WERI-Rb-1 (cell line): ENCODE measurements at regions not wholly inside any gene's neighbourhood (a gene's known extent, or its start where the extent isn't known, plus 50 kb on each side); places are given as distances from the start of the nearest gene placed in this dataset.

Source experiments
- DNase-seq: peaks from one replicate; pipeline ENCODE4 v3.0.0-alpha.2; 2020
- H3K27ac ChIP-seq: fragments of 250-450 bp; sonication (Bioruptor Pico); 2 replicates; pipeline ENCODE4 v1.5.1; 2020; ENCODE audit warnings: mild to moderate bottlenecking, moderate library complexity
- H3K27me3 ChIP-seq: fragments of 250-450 bp; sonication (Bioruptor Pico); 2 replicates; pipeline ENCODE4 v1.5.1; 2021; ENCODE audit warnings: mild to moderate bottlenecking, low read depth, moderate library complexity; ENCODE audit not compliant: insufficient read depth, severe bottlenecking
- H3K36me3 ChIP-seq: fragments of 250-450 bp; sonication (Bioruptor Pico); 2 replicates; pipeline ENCODE4 v1.5.1; 2020; ENCODE audit warnings: mild to moderate bottlenecking, moderate library complexity
- H3K4me3 ChIP-seq: 2 replicates; pipeline ENCODE4 v1.5.1; 2011; ENCODE audit warnings: low read depth, mild to moderate bottlenecking, control low read depth, low read length
- H3K9me3 ChIP-seq: fragments of 250-450 bp; sonication (Bioruptor Pico); 2 replicates; pipeline ENCODE4 v1.5.1; 2021; ENCODE audit warnings: mild to moderate bottlenecking, moderate library complexity; ENCODE audit not compliant: severe bottlenecking
- CTCF ChIP-seq: IDR thresholded peaks from 2 replicates; pipeline ENCODE4 v1.5.1; 2011; ENCODE audit warnings: low read depth, mild to moderate bottlenecking, control low read depth, inconsistent platforms, low read length

- peaks cover 16% of the 10 kb centered on the region for H3K9me3 ChIP-seq
- no peak overlapping the region for H3K4me3 ChIP-seq
- no peak overlapping the region for H3K27ac ChIP-seq
- no peak for DNase-seq
- H3K27me3 ChIP-seq = no peaks in the 10 kb centered on the region
- no peaks in the 10 kb centered on the region for H3K36me3 ChIP-seq
- TF ChIP-seq CTCF = no peak
These were observed 67.5 kb upstream of the ZNF722 start for GRCh38 chr7:63931057-63931600.

DNA sequence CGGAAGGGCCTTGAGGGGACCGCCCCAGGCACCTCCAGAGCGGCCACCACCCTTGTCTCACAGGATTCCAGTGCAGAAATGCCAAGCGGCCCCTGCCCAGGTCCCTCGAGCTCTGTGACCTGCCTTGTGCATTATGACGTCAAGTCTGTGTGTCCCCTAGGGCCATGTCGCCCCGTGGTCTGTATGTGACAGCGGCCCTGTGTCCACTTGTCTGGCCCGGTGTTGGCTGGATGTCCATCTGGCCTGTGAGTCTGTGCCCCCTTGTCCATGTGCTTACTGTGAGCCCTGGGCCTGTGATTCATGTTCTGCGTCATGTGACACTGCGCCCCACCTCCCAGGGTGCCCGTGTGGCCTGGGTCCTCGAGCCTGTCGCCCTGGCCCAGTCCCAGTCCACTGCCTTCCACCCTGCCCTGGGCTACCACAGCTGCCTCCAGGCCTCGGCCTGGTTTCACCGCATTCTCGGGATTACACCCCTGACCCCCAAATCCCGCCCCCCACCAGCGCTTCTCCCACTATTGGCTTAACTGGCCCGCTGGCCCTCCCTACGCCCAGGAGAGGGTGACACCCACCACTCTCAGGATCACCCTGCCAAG lies 66.6 kb upstream of the ZNF722 start:
- no peaks in the 10 kb centered on the region for H3K36me3 ChIP-seq
- no peak for TF ChIP-seq CTCF
- H3K27me3 ChIP-seq = no peaks in the 10 kb centered on the region
- H3K27ac ChIP-seq = no peak overlapping the region
- no peak overlapping the region for H3K4me3 ChIP-seq
- no peak for DNase-seq
- H3K9me3 ChIP-seq = peaks cover 14% of the 10 kb centered on the region
